Lung (tissue), 11 donors: ENCODE measurements at regions not wholly inside any gene's neighbourhood (a gene's known extent, or its start where the extent isn't known, plus 50 kb on each side); places are given as distances from the start of the nearest gene placed in this dataset.

Source experiments
- ATAC-seq: fragments of 200-7000 bp; cut with Tn5 transposase; one replicate; pipeline ENCODE4 v1.9.1; 2020; ENCODE audit warnings: moderate number of reproducible peaks; ENCODE audit not compliant: insufficient read depth, low FRiP score
- DNase-seq, 3 donors: peaks; one replicate each; pipeline ENCODE4 v3.0.0-alpha.2; 2013 to 2017
- H3K27ac ChIP-seq, 2 donors: one replicate each; pipeline ENCODE4 v1.5.1; 2013; ENCODE audit warnings: mild to moderate bottlenecking in 2 of 2, moderate library complexity in 2 of 2, control low read depth in 1 of 2, inconsistent platforms in 1 of 2, low read depth in 1 of 2, low read length in 1 of 2
- H3K27me3 ChIP-seq, 3 donors: one replicate each; pipeline ENCODE4 v1.5.1; 2013; ENCODE audit warnings: low read length in 2 of 3; ENCODE audit not compliant: control insufficient read depth in 3 of 3, insufficient read depth in 3 of 3
- H3K36me3 ChIP-seq, 4 donors: one replicate each; pipeline ENCODE4 v1.5.1; 2013; ENCODE audit warnings: low read length in 4 of 4, mild to moderate bottlenecking in 1 of 4, moderate library complexity in 1 of 4; ENCODE audit not compliant: control insufficient read depth in 4 of 4, insufficient read depth in 4 of 4
- H3K4me1 ChIP-seq, 5 donors: one replicate each; pipeline ENCODE4 v1.5.1; 2013; ENCODE audit warnings: low read length in 5 of 5, mild to moderate bottlenecking in 2 of 5, moderate library complexity in 1 of 5; ENCODE audit not compliant: control insufficient read depth in 5 of 5, insufficient read depth in 5 of 5
- H3K4me3 ChIP-seq: one replicate; pipeline ENCODE4 v1.5.1; 2013; ENCODE audit warnings: mild to moderate bottlenecking, control low read depth, moderate library complexity
- H3K9ac ChIP-seq, 2 donors: one replicate each; pipeline ENCODE4 v1.5.1; 2013; ENCODE audit warnings: low read length in 2 of 2, control low read depth in 1 of 2; ENCODE audit not compliant: insufficient read depth in 1 of 2
- H3K9me3 ChIP-seq, 4 donors: one replicate each; pipeline ENCODE4 v1.5.1; 2013; ENCODE audit warnings: low read length in 3 of 4, mild to moderate bottlenecking in 1 of 4, moderate library complexity in 1 of 4; ENCODE audit not compliant: control insufficient read depth in 4 of 4, insufficient read depth in 3 of 4
- WGBS, 2 donors: extraction: QIAGEN DNeasy Blood & Tissue Kit; methylation state at CpG; one replicate each; pipeline ENCODE4 v1.1.7; 2013; 5-methylcytosine and 5-hydroxymethylcytosine counted together
- TF ChIP-seq, protein P1 (sequence below): IDR thresholded peaks from 2 replicates; pipeline ENCODE4 v1.5.1; 2012; ENCODE audit warnings: mild to moderate bottlenecking; ENCODE audit errors: control extremely low read depth, extremely low read depth
- donor health status: control.
- donor health status: control.
- donor health status: Bipolar disorder and iron deficiency.
- donor health status: healthy.
- donor health status: DM: yes; HTN: yes; CAD: no.

- Histone ChIP-seq H3K9me3 (peaks cover 0 to 11% (median 1%) of the 10 kb centered on the region in 4 donors), H3K36me3 (no peaks in the 10 kb centered on the region), H3K9ac (no peak overlapping the region), H3K27ac (no peak overlapping the region), H3K4me3 (no peak overlapping the region), H3K4me1 (peaks cover 0 to 5% (median 0%) of the 10 kb centered on the region in 5 donors), H3K27me3 (no peaks in the 10 kb centered on the region)
- ATAC-seq (no peak), DNase-seq (peak in 1 of 3 donors; percentile 10)
- TF ChIP-seq, protein P1, sequence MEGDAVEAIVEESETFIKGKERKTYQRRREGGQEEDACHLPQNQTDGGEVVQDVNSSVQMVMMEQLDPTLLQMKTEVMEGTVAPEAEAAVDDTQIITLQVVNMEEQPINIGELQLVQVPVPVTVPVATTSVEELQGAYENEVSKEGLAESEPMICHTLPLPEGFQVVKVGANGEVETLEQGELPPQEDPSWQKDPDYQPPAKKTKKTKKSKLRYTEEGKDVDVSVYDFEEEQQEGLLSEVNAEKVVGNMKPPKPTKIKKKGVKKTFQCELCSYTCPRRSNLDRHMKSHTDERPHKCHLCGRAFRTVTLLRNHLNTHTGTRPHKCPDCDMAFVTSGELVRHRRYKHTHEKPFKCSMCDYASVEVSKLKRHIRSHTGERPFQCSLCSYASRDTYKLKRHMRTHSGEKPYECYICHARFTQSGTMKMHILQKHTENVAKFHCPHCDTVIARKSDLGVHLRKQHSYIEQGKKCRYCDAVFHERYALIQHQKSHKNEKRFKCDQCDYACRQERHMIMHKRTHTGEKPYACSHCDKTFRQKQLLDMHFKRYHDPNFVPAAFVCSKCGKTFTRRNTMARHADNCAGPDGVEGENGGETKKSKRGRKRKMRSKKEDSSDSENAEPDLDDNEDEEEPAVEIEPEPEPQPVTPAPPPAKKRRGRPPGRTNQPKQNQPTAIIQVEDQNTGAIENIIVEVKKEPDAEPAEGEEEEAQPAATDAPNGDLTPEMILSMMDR: no peak
Observed at GRCh38 chr2:188833799-188834198, 140.4 kb upstream of the COL3A1 start.

GRCh38 chr2:188835006-188835405 is 139.2 kb upstream of the COL3A1 start:
- no peaks in the 10 kb centered on the region for H3K27me3 ChIP-seq
- TF ChIP-seq, protein P1: no peak
- ATAC-seq (no peak), DNase-seq (no peak)
- no peak overlapping the region for H3K4me3 ChIP-seq
- peaks cover 3 to 9% (median 3%) of the 10 kb centered on the region in 4 donors for H3K9me3 ChIP-seq
- H3K36me3 ChIP-seq: no peaks in the 10 kb centered on the region
- no peak overlapping the region for H3K9ac ChIP-seq
- no peak overlapping the region for H3K27ac ChIP-seq
- WGBS, 2 donors: 0 to 48% methylated on average over 1 of the region's 1 CpG
- H3K4me1 ChIP-seq: peaks cover 0 to 5% (median 0%) of the 10 kb centered on the region in 5 donors

- Histone ChIP-seq H3K27ac (no peak overlapping the region), H3K4me1 (peaks cover 0 to 5% (median 0%) of the 10 kb centered on the region in 5 donors), H3K9me3 (peaks cover 3 to 12% (median 3%) of the 10 kb centered on the region in 4 donors), H3K4me3 (no peak overlapping the region), H3K27me3 (no peaks in the 10 kb centered on the region), H3K36me3 (no peaks in the 10 kb centered on the region), H3K9ac (no peak overlapping the region)
- no peak for DNase-seq
- ATAC-seq: no peak
- TF ChIP-seq, protein P1: no peak
- 92 to 97% methylated on average over 2 of the region's 2 CpGs for WGBS, 2 donors
Observed at GRCh38 chr2:188835821-188836220, 138.4 kb upstream of the COL3A1 start.

GRCh38 chr2:188845692-188846091 is 128.5 kb upstream of the COL3A1 start:
- ATAC-seq (no peak), DNase-seq (no peak)
- Histone ChIP-seq H3K9me3 (peaks cover 0 to 4% (median 0%) of the 10 kb centered on the region in 4 donors), H3K36me3 (no peaks in the 10 kb centered on the region), H3K27me3 (no peaks in the 10 kb centered on the region), H3K27ac (no peak overlapping the region), H3K9ac (no peak overlapping the region), H3K4me3 (no peak overlapping the region), H3K4me1 (peaks cover 0 to 5% (median 0%) of the 10 kb centered on the region in 5 donors)
- TF ChIP-seq, protein P1: no peak
